HG03520 (cell line): ENCODE measurements at regions not wholly inside any gene's neighbourhood (a gene's known extent, or its start where the extent isn't known, plus 50 kb on each side); places are given as distances from the start of the nearest gene placed in this dataset.
"Not testable (repeated sequence)": the region's sequence is repeated elsewhere in the genome, so short reads cannot be mapped to it uniquely, and the experiment has no call there.

Source experiments
- ATAC-seq: cut with Tn5 transposase; IDR thresholded peaks from one replicate; pipeline ENCODE4 v1.9.1; 2021; ENCODE audit warnings: mild to moderate bottlenecking, moderate library complexity; ENCODE audit not compliant: unreplicated experiment

- ATAC-seq = no peak
These were observed 74.4 kb upstream of the S1PR3 start for GRCh38 chr9:88916894-88917293.

- ATAC-seq = no peak
These were observed 73.9 kb upstream of the S1PR3 start for GRCh38 chr9:88917375-88917774.

GRCh38 chr9:88918537-88918936, 72.7 kb upstream of the S1PR3 start:
- not testable (repeated sequence) for ATAC-seq

- no peak for ATAC-seq
These were observed 70.6 kb upstream of the S1PR3 start for GRCh38 chr9:88920645-88921044.

- peak; percentile 71 for ATAC-seq
These were observed 69.2 kb upstream of the S1PR3 start for GRCh38 chr9:88922091-88922490.

- no peak for ATAC-seq
These were observed 68.2 kb upstream of the S1PR3 start for GRCh38 chr9:88923092-88923491.

- ATAC-seq = no peak
These were observed 67.5 kb upstream of the S1PR3 start for GRCh38 chr9:88923653-88924288.

GRCh38 chr9:88925481-88925880, 65.8 kb upstream of the S1PR3 start:
- ATAC-seq = no peak

GRCh38 chr9:88926781-88927505, 64.3 kb upstream of the S1PR3 start:
- ATAC-seq = no peak

- ATAC-seq = no peak
These were observed 63.8 kb upstream of the S1PR3 start for GRCh38 chr9:88927510-88927909.

GRCh38 chr9:88930716-88931115, 60.6 kb upstream of the S1PR3 start:
- ATAC-seq = no peak

GRCh38 chr9:88932766-88933165, 58.5 kb upstream of the S1PR3 start:
- no peak for ATAC-seq

GRCh38 chr9:88933607-88934379, 57.5 kb upstream of the S1PR3 start:
- no peak for ATAC-seq

- no peak for ATAC-seq
These were observed 56.3 kb upstream of the S1PR3 start for GRCh38 chr9:88934876-88935535.

- ATAC-seq = no peak
These were observed 55.1 kb upstream of the S1PR3 start for GRCh38 chr9:88936132-88936531.

- ATAC-seq = no peak
These were observed 54.6 kb upstream of the S1PR3 start for GRCh38 chr9:88936668-88937067.

GRCh38 chr9:88937248-88937647, 54.0 kb upstream of the S1PR3 start:
- ATAC-seq = no peak

- ATAC-seq = no peak
These were observed 53.1 kb upstream of the S1PR3 start for GRCh38 chr9:88938189-88938588.
